ENCODE measurements at regions not wholly inside any gene's neighbourhood (a gene's known extent, or its start where the extent isn't known, plus 50 kb on each side); places are given as distances from the start of the nearest gene placed in this dataset.

- TF ChIP-seq TCF4 (CRISPR knock-in tag; IDR thresholded peaks at IDR 0.05; ENCODE audit: borderline replicate concordance) = no peak
- TF ChIP-seq TOX (CRISPR knock-in tag; IDR thresholded peaks at IDR 0.05; ENCODE audit: borderline replicate concordance) = no peak
- no peak for TF ChIP-seq ISL1 (CRISPR knock-in tag; IDR thresholded peaks at IDR 0.05)
- TF ChIP-seq ESRRG (CRISPR knock-in tag; IDR thresholded peaks at IDR 0.05) = no peak
- no peak for TF ChIP-seq PATZ1 (CRISPR knock-in tag; IDR thresholded peaks at IDR 0.05; ENCODE audit: borderline replicate concordance)
- no peak for TF ChIP-seq ZFP30 (CRISPR knock-in tag; IDR thresholded peaks at IDR 0.05)
- no peak for TF ChIP-seq GLIS3 (CRISPR knock-in tag; IDR thresholded peaks at IDR 0.05)
- TF ChIP-seq CREB5 (CRISPR knock-in tag; IDR thresholded peaks at IDR 0.05; ENCODE audit: low read depth) = no peak
- no peak for TF ChIP-seq RARB (CRISPR knock-in tag; IDR thresholded peaks at IDR 0.05)
- no peak for TF ChIP-seq ZFP3 (CRISPR knock-in tag; IDR thresholded peaks at IDR 0.05)
- TF ChIP-seq ZNF565 (CRISPR knock-in tag; conservative IDR thresholded peaks at IDR 0.05; ENCODE audit: low read depth) = no peak
- no peak for TF ChIP-seq ZNF8 (CRISPR knock-in tag; IDR thresholded peaks at IDR 0.05)
Observed at GRCh38 chr2:145538661-145539350, 1018.9 kb upstream of the ZEB2 start.
